ENCODE measurements at regions not wholly inside any gene's neighbourhood (a gene's known extent, or its start where the extent isn't known, plus 50 kb on each side); places are given as distances from the start of the nearest gene placed in this dataset.

- ATAC-seq (ENCODE audit: low read depth) (no peak), DNase-seq (no peak)
- POLR2A ChIA-PET = no interaction called here
- H3K79me2 ChIP-seq (ENCODE audit: control insufficient read depth, insufficient read depth, low read length) = no peaks in the 10 kb centered on the region
- H3K27me3 ChIP-seq (replicated peaks in 1 of 4; ENCODE audit: control extremely low read depth in 1 of 4, control insufficient read depth in 3 of 4, insufficient read depth in 4 of 4, low read length in 3 of 4) = no peaks in the 10 kb centered on the region
- H4K20me1 ChIP-seq (ENCODE audit: control insufficient read depth, insufficient read depth, low read length, poor library complexity, severe bottlenecking) = no peaks in the 10 kb centered on the region
- no peak overlapping the region for H3K27ac ChIP-seq (ENCODE audit: low read length in 2 of 2)
- H2AFZ ChIP-seq (ENCODE audit: insufficient read depth, low read depth, low read length, poor library complexity, severe bottlenecking) = no peak overlapping the region
- Mint-ChIP-seq H3K4me1 (no peaks in the 10 kb centered on the region), H3K9me3 (ENCODE audit: insufficient read depth) (no peaks in the 10 kb centered on the region), H3K4me3 (no peak overlapping the region), H3K27ac (no peak overlapping the region), H3K27me3 (no peaks in the 10 kb centered on the region)
- CTCF ChIA-PET = no interaction called here
- no peaks in the 10 kb centered on the region for H3K36me3 ChIP-seq (replicated peaks in 1 of 2; ENCODE audit: control extremely low read depth in 1 of 2, control insufficient read depth in 1 of 2, extremely low read depth in 1 of 2, insufficient read depth in 2 of 2, low read length in 1 of 2)
- intact Hi-C loops (cut with micrococcal nuclease) = no loop called here
- H3K4me1 ChIP-seq (ENCODE audit: control insufficient read depth in 2 of 2, insufficient read depth in 2 of 2, low read length in 2 of 2) = no peaks in the 10 kb centered on the region
- H3K4me3 ChIP-seq (ENCODE audit: control extremely low read depth in 1 of 5, extremely low read depth in 1 of 5, insufficient read depth in 1 of 5, low read depth in 2 of 5, low read length in 4 of 5) = no peak overlapping the region
- no peaks in the 10 kb centered on the region for H3K9me3 ChIP-seq (ENCODE audit: control extremely low read depth in 1 of 3, control insufficient read depth in 2 of 3, insufficient read depth in 1 of 3, low read length in 2 of 3)
- H3K4me2 ChIP-seq (replicated peaks; ENCODE audit: low read depth, low read length, poor library complexity, severe bottlenecking) = no peak overlapping the region
- 88% methylated on average over 1 of the region's 5 CpGs for WGBS (ENCODE audit: insufficient coverage)
- no peak for TF ChIP-seq EZH2 (IDR thresholded peaks at IDR 0.05; ENCODE audit: borderline replicate concordance, insufficient read depth, low read depth, low read length, poor library complexity, severe bottlenecking)
- TF ChIP-seq, protein P1, sequence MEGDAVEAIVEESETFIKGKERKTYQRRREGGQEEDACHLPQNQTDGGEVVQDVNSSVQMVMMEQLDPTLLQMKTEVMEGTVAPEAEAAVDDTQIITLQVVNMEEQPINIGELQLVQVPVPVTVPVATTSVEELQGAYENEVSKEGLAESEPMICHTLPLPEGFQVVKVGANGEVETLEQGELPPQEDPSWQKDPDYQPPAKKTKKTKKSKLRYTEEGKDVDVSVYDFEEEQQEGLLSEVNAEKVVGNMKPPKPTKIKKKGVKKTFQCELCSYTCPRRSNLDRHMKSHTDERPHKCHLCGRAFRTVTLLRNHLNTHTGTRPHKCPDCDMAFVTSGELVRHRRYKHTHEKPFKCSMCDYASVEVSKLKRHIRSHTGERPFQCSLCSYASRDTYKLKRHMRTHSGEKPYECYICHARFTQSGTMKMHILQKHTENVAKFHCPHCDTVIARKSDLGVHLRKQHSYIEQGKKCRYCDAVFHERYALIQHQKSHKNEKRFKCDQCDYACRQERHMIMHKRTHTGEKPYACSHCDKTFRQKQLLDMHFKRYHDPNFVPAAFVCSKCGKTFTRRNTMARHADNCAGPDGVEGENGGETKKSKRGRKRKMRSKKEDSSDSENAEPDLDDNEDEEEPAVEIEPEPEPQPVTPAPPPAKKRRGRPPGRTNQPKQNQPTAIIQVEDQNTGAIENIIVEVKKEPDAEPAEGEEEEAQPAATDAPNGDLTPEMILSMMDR (IDR thresholded peaks at IDR 0.05) = no peak
- no peak overlapping the region for H3K9ac ChIP-seq (ENCODE audit: low read length)
Measured at GRCh38 chr10:111551001-111551400, 474.2 kb downstream of the ADRA2A start.

DNA sequence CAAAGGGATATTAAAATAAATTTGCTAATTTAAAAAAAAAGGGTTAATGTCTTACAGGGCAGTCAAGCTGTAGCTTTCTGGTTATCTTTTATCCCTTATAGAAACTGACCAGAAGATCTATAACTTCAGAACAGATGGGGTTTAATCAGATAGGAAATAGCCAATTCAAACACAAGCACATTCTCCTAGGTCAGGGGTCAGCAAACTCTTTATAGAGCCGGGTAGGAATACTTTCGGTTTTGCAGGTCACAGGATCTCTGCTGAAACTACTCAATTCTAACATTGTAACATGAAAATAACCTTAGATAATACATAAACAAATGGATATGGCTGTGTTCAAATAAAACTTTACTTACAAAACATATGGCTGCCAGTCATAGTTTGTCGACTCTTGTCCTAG lies 479.8 kb downstream of the ADRA2A start:
- no peak for TF ChIP-seq EZH2 (IDR thresholded peaks at IDR 0.05; ENCODE audit: borderline replicate concordance, insufficient read depth, low read depth, low read length, poor library complexity, severe bottlenecking)
- TF ChIP-seq, protein P1 (IDR thresholded peaks at IDR 0.05) = no peak
- intact Hi-C loops (cut with micrococcal nuclease) = no loop called here
- no peak overlapping the region for H3K4me2 ChIP-seq (replicated peaks; ENCODE audit: low read depth, low read length, poor library complexity, severe bottlenecking)

More for the DNA sequence above, 479.8 kb downstream of the ADRA2A start:
- Histone ChIP-seq H3K4me1 (ENCODE audit: control insufficient read depth in 2 of 2, insufficient read depth in 2 of 2, low read length in 2 of 2) (no peaks in the 10 kb centered on the region), H4K20me1 (ENCODE audit: control insufficient read depth, insufficient read depth, low read length, poor library complexity, severe bottlenecking) (no peaks in the 10 kb centered on the region), H3K9me3 (ENCODE audit: control extremely low read depth in 1 of 3, control insufficient read depth in 2 of 3, insufficient read depth in 1 of 3, low read length in 2 of 3) (peaks cover 0 to 1% (median 0%) of the 10 kb centered on the region in 3 donors), H2AFZ (ENCODE audit: insufficient read depth, low read depth, low read length, poor library complexity, severe bottlenecking) (no peak overlapping the region), H3K79me2 (ENCODE audit: control insufficient read depth, insufficient read depth, low read length) (no peaks in the 10 kb centered on the region), H3K27me3 (replicated peaks in 1 of 4; ENCODE audit: control extremely low read depth in 1 of 4, control insufficient read depth in 3 of 4, insufficient read depth in 4 of 4, low read length in 3 of 4) (peaks cover 0 to 2% (median under 1%) of the 10 kb centered on the region in 4 experiments), H3K4me3 (ENCODE audit: control extremely low read depth in 1 of 5, extremely low read depth in 1 of 5, insufficient read depth in 1 of 5, low read depth in 2 of 5, low read length in 4 of 5) (no peak overlapping the region), H3K27ac (ENCODE audit: low read length in 2 of 2) (no peak overlapping the region), H3K9ac (ENCODE audit: low read length) (no peak overlapping the region), H3K36me3 (replicated peaks in 1 of 2; ENCODE audit: control extremely low read depth in 1 of 2, control insufficient read depth in 1 of 2, extremely low read depth in 1 of 2, insufficient read depth in 2 of 2, low read length in 1 of 2) (no peaks in the 10 kb centered on the region)
- DNase-seq (no peak), ATAC-seq (ENCODE audit: low read depth) (no peak)
- Mint-ChIP-seq H3K27ac (no peak overlapping the region), H3K9me3 (ENCODE audit: insufficient read depth) (no peaks in the 10 kb centered on the region), H3K27me3 (no peaks in the 10 kb centered on the region), H3K4me1 (no peaks in the 10 kb centered on the region), H3K4me3 (no peak overlapping the region)
- ChIA-PET POLR2A (no interaction called here), CTCF (no interaction called here)
- no CpG with 5 or more reads among the region's 3 CpGs for WGBS (ENCODE audit: insufficient coverage)
